ENCODE measurements at regions not wholly inside any gene's neighbourhood (a gene's known extent, or its start where the extent isn't known, plus 50 kb on each side); places are given as distances from the start of the nearest gene placed in this dataset.

- TF ChIP-seq, protein P1, sequence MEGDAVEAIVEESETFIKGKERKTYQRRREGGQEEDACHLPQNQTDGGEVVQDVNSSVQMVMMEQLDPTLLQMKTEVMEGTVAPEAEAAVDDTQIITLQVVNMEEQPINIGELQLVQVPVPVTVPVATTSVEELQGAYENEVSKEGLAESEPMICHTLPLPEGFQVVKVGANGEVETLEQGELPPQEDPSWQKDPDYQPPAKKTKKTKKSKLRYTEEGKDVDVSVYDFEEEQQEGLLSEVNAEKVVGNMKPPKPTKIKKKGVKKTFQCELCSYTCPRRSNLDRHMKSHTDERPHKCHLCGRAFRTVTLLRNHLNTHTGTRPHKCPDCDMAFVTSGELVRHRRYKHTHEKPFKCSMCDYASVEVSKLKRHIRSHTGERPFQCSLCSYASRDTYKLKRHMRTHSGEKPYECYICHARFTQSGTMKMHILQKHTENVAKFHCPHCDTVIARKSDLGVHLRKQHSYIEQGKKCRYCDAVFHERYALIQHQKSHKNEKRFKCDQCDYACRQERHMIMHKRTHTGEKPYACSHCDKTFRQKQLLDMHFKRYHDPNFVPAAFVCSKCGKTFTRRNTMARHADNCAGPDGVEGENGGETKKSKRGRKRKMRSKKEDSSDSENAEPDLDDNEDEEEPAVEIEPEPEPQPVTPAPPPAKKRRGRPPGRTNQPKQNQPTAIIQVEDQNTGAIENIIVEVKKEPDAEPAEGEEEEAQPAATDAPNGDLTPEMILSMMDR (IDR thresholded peaks at IDR 0.05): no peak
Measured at GRCh38 chr5:28850320-28850921, 1812.0 kb upstream of the CDH9 start.

DNA sequence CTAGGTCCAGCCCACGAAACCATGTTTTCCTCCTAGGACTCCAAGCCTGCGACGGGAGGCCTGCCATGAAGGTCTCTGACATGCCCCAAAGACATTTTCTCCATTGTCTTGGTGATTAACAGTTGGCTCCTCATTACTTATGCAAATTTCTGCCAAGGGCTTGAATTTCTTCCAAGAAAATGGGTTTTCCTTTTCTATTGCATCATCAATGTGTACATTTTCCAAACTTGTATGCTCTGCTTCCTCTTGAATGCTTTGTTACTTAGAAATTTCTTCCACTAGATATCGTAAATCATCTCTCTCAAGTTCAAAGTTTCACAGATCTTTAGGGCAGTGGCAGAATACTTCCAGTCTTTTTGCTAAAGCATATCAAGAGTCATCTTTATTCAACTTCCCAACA lies 1792.7 kb upstream of the CDH9 start:
- TF ChIP-seq, protein P1 (IDR thresholded peaks at IDR 0.05): no peak

- TF ChIP-seq, protein P1 (IDR thresholded peaks at IDR 0.05): no peak
Measured at GRCh38 chr5:28823231-28823630, 1784.8 kb upstream of the CDH9 start.

GRCh38 chr5:28822071-28822470 lies 1783.7 kb upstream of the CDH9 start:
- TF ChIP-seq, protein P1 (IDR thresholded peaks at IDR 0.05): no peak

DNA sequence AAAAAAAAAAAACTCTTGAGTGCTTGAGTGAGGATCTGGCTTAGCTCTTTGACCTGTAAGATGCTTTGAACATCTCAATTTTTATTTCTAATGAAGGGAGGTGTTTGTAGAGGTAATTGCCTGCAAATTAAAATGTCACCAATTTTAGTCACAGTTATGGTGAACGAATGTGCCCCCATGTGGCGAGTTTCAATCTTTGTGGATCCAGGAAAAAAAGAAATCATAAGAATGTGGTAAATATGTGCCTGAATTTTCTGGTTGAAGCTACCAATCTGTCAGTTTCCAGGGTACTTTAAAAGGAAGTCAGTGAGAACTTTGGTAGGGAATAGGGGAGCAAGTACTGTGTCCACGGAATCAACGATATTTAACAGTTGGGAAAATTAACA lies 1772.4 kb upstream of the CDH9 start:
- TF ChIP-seq, protein P1 (IDR thresholded peaks at IDR 0.05): peak; percentile 17; the same call in 1 of the 2 replicates

DNA sequence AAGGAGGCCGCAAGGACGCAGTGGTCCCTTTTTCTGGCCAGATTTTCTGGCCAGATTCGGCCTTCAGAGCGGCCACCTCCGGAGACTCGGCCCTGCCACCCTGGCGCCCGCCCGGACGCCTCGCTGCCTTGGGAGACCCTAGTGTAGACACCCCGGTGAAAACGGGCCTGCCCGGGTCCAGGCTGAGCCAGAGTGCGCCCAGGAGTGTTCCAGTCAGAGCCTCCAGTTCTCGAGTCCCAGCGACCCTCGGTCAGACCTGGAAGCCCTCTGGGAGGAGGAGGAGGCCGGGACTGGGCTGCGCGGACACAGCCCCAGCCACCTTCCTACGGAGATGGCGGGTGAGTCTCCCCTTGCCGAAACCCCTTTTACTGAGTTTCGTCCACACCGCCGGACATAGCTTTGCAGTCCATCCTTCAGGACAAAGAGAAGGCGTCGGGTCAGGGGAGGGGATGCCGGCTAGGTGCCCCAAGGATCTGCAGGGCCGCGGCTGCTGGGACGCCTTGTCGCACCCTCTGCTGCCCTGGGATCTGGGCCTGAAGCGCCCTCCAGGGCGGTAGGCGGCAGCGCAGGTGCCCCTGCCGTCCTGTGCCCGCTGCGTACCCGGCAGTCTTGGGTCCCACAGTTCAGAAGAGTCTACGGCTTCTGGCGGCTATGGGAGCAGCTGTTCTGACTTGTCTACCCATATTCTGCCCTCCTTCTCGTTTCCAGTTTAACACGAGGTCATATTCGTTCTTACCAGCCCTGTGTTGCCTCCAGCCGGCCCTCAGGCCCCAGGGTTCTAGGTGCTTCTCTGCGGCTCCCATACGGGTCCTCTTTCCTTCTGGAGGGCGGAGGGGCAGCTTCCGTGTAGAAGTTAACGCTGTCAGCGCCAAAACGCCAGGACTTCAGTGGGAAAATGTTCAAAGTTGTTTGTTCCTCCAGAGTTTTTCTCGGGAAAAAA lies 1771.7 kb upstream of the CDH9 start:
- TF ChIP-seq, protein P1 (IDR thresholded peaks at IDR 0.05): no peak

DNA sequence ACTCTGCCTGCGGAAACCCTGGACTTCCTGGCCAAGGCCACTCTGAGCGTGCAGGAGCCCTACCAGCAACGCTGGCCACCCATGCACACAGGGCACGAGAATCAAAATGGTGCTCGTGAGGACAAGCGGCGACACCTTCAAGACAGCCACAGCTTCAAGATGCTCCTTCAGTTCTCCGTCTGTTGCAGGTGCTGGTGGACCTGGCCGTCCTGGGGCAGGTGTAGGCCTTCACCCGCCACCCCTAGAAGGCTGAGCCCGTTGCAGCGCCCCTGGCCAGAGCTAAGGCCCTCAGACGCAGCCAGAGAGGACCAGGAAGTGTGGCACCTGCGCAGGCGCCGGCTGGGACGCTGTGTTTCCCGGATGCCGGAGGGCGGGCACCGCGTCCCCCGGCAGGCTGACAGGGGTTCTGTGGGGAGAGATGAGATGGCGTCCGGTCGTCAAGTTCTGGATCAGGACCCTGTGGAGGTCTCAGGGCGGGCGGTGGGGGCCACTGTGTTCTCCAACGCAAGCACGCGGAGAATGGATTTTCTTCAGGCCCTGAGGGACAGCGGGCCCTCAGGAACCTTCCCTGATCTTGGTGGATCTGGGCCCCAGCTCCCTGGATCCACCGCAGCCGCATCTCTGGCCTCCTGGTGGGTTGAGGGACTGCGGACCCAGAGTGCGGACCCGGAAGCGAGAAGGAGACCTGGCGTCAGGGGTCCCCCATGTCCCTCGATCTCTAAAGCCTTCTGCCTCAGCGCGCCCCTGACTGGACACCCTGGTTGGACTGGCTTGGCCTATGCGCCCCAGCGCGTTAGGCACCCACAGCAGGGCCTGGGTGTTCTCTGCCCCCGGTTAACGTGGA lies 1770.8 kb upstream of the CDH9 start:
- TF ChIP-seq, protein P1 (IDR thresholded peaks at IDR 0.05): no peak
